ENCODE measurements at regions not wholly inside any gene's neighbourhood (a gene's known extent, or its start where the extent isn't known, plus 50 kb on each side); places are given as distances from the start of the nearest gene placed in this dataset.

DNA sequence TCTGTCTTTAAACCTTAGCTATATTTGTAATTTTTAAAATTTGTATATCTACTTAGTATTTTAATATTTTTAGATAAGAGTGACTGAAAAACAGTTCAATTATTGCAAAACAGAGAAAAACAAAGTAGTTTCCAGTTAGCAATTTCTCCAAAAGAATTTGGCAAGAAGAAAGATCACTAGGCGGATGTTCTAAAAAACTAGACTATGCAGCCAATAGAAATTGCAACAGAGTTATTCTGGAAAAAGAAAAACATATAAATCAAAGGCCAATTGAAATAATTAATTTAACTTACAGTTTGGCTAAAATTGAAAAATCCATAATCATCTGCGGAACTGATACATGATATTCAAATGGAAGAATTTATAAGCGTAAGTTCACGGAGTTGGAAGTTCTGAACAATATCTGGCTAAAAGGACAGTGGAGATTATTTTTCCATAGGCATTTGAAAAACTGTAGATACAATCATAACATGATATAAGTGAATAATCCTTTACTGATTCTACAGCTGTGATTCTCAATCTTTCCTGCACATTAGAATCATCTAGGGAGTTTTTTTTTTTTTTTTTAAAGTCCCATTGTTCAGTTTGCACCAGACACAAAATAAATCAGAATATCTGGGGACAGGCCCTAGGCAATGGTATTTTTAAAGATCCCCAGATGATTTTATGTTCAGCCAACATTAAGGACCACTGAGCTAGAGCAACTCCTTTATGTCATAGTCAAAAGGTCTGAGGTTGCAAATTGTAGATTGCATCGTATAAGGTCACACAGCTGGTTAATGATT, 605.1 kb upstream of the DAB2 start:
- TF ChIP-seq, protein P1, sequence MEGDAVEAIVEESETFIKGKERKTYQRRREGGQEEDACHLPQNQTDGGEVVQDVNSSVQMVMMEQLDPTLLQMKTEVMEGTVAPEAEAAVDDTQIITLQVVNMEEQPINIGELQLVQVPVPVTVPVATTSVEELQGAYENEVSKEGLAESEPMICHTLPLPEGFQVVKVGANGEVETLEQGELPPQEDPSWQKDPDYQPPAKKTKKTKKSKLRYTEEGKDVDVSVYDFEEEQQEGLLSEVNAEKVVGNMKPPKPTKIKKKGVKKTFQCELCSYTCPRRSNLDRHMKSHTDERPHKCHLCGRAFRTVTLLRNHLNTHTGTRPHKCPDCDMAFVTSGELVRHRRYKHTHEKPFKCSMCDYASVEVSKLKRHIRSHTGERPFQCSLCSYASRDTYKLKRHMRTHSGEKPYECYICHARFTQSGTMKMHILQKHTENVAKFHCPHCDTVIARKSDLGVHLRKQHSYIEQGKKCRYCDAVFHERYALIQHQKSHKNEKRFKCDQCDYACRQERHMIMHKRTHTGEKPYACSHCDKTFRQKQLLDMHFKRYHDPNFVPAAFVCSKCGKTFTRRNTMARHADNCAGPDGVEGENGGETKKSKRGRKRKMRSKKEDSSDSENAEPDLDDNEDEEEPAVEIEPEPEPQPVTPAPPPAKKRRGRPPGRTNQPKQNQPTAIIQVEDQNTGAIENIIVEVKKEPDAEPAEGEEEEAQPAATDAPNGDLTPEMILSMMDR (conservative IDR thresholded peaks at IDR 0.05) = no peak
- TF ChIP-seq ZFX (IDR thresholded peaks at IDR 0.05) = no peak
